B cell (primary cell): ENCODE measurements at regions not wholly inside any gene's neighbourhood (a gene's known extent, or its start where the extent isn't known, plus 50 kb on each side); places are given as distances from the start of the nearest gene placed in this dataset.

ENCODE experiments used
- EZH2 ChIP-seq: IDR thresholded peaks from 2 replicates; pipeline ENCODE4 v1.6.1; 2012; ENCODE audit warnings: borderline replicate concordance, low read depth, mild to moderate bottlenecking, moderate library complexity, low read length; ENCODE audit not compliant: insufficient read depth, poor library complexity, severe bottlenecking
- TF ChIP-seq, protein P1 (sequence below): fragments of 200-600 bp; IDR thresholded peaks from one replicate; pipeline ENCODE4 v1.8.0; 2022; ENCODE audit warnings: antibody characterized with exemption, mild to moderate bottlenecking

DNA sequence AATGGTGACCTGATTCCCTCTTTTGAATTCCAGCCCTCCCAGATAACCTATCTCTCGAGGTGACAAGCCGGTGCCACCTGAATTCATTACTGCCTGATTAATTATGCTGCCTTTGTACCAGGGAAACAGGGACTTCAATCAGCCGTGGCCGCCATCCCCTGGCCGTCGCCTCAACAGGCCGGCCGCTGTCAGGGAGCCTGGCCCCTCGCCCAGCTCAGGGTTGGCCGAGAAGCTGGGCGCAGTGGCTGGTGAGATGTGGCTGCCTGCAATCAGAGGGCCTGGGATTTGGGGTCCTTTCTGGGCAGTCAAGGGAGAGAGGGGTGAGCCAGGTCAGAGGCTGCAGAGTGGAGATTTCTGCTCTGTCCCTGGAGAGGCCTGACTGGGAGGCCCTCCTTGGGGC is 91.2 kb downstream of the KCTD15 start:
- TF ChIP-seq, protein P1, sequence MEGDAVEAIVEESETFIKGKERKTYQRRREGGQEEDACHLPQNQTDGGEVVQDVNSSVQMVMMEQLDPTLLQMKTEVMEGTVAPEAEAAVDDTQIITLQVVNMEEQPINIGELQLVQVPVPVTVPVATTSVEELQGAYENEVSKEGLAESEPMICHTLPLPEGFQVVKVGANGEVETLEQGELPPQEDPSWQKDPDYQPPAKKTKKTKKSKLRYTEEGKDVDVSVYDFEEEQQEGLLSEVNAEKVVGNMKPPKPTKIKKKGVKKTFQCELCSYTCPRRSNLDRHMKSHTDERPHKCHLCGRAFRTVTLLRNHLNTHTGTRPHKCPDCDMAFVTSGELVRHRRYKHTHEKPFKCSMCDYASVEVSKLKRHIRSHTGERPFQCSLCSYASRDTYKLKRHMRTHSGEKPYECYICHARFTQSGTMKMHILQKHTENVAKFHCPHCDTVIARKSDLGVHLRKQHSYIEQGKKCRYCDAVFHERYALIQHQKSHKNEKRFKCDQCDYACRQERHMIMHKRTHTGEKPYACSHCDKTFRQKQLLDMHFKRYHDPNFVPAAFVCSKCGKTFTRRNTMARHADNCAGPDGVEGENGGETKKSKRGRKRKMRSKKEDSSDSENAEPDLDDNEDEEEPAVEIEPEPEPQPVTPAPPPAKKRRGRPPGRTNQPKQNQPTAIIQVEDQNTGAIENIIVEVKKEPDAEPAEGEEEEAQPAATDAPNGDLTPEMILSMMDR, result no peak
- TF ChIP-seq EZH2, result no peak
